HG02840 (cell line): ENCODE measurements at regions not wholly inside any gene's neighbourhood (a gene's known extent, or its start where the extent isn't known, plus 50 kb on each side); places are given as distances from the start of the nearest gene placed in this dataset.
"Not testable (repeated sequence)": the region's sequence is repeated elsewhere in the genome, so short reads cannot be mapped to it uniquely, and the experiment has no call there.

Experiments
- ATAC-seq: cut with Tn5 transposase; IDR thresholded peaks from one replicate; pipeline ENCODE4 v1.9.1; 2021; ENCODE audit warnings: mild to moderate bottlenecking, moderate library complexity, moderate number of reproducible peaks; ENCODE audit not compliant: unreplicated experiment, low FRiP score

DNA sequence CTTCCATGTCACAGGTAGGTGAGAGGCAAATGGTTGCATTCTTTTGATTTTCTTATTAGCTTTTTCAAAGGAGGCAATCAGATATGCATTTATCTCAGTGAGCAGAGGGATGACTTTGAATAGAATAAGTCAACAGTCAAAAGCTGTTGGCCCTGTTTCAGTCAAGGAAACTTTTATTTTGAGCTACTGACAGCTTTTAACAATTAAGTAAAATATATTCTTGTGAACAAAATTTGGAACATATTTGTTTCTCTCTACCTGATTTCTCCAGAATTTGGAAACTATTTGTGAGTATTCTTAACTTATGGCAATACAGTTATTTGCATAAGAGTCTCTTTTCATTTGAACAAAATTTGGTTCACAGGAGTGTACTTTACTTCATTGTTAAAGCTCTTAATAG lies 196.3 kb downstream of the GJA1 start:
- ATAC-seq = not testable (repeated sequence)

DNA sequence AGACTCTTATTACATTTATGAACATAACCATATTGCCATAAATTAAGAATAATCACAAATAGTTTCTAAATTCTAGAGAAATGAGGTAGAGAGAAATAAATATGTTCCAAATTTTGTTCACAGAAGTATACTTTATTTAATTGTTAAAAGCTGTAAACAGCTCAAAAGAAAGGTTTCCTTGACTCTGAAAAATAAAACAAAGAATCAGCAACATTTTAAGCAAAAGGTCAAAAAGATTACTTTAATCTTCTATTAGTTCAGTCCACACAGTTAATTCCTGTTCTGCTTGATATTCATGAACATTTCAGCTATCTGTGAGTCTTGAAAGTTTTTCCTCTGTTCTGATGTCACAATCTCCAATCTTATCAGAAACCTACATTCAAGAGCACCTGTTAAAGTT lies 197.9 kb downstream of the GJA1 start:
- ATAC-seq = no peak

DNA sequence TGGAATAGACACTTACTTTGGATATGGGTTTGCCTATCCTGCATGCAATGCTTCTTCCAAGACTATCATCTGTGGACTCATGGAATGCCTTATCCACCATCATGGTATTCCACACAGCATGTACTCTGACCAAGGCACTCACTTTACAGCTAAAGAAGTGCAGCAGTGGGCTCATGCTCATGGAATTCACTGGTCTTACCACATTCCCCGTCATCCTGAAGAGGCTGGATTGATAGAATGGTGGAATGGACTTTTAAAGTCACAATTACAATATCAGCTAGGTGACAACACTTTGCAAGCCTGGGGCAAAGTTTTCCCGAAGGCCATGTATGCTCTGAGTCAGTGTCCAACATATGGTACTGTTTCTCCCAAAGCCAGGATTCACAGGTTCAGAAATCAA lies 199.1 kb downstream of the GJA1 start:
- ATAC-seq = not testable (repeated sequence)

DNA sequence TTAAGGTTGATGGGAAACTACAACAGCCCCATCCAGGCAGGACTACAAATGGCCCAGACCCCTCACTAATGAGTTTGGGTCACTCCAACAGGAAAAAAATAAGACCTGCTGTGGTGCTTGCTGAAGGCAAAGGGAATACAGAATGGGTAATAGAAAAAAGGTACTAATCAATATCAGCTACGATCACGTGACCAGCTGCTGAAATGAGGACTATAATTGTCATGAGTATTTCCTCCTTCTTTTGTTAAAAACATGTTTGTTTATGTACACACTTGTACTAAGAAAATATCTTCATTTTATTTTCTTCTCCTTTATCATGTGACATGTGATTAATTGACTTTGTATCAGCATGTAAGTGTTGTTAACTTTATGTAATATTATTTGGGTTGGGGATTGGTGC lies 199.9 kb downstream of the GJA1 start:
- no peak for ATAC-seq

DNA sequence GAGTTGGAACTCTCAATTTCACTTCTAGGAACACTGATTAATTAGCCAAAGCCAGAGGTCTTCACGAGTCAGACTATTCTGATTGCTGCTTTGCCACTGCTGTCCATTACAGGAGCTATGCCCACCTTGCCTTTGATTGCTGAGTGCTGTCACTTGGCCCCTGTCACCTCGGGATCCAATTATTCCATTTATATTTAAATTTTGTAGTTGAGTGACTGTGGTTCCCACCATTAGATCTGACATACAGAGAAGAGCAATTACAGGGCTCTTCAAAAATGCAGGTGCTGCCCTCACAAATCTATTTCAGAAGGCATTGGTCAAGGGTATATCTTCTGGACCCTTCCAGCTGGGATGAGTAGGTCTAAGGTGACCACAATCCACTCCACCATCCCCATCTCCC lies 200.8 kb downstream of the GJA1 start:
- ATAC-seq = not testable (repeated sequence)

DNA sequence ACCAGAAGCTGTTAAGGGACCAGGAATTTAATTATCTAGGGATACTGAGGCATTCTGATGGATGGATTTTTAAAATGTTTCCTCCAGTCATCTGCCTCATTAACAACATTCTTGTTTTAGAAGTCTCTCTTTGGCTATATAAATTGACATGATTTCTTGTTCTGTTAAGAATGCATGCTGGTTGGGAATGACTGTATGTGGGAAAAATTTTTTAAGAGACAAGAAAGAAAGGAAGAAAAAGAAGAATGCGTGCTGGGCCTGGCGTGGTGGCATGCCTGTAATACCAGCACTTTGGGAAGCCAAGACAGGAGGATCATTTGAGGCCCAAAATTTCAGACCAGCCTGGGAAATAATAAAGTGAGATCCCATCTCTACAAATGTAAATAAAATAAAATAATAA lies 203.6 kb downstream of the GJA1 start:
- no peak for ATAC-seq

DNA sequence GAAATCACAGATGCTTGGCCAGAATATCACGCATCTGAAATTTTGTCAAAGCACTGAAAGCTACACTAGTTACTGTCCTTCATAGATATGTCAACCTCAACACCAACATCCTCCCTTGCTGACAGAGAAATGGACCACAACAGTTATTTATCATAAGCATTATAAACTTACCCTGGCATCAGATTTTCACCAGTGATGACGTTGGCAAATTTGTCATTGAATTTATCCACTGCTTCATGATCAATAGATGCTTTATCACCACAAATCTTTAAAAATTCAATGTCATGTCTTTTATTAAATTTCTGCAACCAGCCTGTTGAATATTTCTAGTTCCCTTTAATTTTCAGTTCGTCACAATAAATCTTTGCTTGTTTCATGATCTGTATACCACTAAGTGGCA lies 205.7 kb downstream of the GJA1 start:
- no peak for ATAC-seq

DNA sequence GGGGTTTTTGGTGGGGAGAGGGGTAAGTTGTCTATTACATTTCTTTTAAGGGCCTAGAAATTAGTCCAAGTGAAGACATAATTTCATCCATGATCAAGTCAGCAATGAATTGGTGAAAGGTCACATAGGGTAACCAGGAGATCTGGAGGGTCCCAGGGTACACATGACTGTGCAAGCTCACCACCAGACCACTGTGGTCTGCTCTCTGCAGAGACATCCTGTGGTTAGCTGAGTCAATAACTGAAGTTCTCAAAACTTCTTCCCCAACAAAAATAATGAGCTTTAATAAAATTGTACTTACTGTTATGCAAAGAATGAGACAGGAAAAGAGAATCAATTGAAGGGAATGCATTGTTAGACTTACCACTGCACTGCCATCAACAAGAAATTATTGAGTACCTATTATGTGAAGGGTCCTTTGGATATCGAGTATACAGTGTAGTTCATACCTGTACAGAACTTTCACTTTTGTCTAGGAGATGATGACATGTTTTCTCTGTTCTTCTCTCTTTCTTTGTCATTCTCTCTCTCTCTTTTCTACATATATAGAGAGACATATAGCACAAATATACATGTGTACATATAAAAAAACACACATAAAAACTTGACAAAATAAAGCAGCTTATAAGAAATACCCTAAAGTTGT lies 209.8 kb downstream of the GJA1 start:
- no peak for ATAC-seq

DNA sequence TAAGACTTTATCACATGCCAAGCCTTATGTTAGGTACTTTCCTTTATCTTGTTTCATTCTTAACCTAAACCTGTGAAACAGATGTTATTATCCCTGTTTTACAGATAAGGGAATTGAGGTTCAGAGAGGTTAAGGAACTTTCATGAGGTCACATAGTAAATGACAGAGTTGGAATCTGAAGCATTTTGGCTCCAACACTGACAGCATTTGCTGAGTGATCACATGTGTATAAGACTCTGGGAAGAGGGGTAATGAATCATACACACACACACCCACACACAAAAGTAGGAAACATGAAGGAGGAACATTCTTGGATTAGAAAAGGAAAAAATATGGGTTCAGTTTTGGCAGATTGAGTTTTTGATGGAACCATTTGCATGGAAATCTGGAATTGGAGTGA lies 212.5 kb downstream of the GJA1 start:
- no peak for ATAC-seq

DNA sequence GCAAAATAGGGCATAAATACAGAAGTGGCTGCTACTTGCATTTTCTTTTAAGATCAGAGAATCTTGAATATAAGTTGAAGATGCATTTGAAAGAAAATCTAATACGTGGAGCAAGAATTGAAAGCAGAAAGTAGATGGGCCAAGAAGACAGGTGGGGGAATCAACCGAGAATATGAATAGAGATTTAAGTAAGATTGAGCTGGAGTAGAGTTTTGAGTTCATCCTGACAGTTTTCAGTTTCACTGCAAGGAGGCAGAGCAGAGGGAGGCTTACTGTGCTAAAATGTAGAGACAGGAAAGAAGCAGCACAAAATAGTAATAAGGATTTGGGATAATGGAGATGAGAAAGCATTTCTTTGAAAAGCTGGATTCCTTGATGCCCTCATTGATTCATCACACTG lies 214.5 kb downstream of the GJA1 start:
- ATAC-seq = no peak

DNA sequence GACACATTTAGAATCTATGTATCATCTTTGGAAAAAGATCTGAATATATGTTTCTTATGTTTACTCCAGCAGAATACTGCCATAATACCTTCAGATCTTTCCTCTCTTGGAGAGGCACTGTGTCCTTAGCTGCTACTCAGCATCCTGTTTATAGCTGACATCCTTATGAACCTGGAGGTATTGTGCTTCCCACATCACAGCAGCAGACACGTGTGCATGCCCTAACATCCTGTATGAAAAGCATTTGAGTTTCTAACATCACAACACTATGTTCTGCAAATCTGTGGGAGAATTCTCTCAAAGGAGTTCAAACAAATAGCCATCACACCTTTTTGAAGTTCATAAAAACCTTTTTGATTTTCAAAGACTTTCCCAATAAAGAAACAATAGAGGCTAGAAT lies 216.0 kb downstream of the GJA1 start:
- ATAC-seq = no peak

DNA sequence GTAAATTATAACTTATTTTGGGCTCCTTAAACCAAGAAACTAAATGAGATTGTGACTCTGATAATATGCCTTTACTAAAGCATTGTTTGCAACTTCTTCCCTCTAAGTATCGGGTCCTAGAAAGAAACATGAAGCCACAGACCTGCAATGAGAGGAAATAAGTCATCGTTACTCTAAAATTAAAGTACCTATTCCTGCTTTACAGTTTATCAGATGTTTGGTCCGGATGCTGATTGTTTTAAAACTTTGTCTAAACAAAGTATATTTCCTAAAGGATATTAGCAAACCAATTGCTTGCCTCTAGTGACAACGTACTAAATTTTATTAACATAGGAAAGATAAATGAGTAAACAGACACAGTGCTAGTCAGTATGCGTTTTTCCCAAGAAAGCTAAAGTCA lies 216.8 kb downstream of the GJA1 start:
- no peak for ATAC-seq

DNA sequence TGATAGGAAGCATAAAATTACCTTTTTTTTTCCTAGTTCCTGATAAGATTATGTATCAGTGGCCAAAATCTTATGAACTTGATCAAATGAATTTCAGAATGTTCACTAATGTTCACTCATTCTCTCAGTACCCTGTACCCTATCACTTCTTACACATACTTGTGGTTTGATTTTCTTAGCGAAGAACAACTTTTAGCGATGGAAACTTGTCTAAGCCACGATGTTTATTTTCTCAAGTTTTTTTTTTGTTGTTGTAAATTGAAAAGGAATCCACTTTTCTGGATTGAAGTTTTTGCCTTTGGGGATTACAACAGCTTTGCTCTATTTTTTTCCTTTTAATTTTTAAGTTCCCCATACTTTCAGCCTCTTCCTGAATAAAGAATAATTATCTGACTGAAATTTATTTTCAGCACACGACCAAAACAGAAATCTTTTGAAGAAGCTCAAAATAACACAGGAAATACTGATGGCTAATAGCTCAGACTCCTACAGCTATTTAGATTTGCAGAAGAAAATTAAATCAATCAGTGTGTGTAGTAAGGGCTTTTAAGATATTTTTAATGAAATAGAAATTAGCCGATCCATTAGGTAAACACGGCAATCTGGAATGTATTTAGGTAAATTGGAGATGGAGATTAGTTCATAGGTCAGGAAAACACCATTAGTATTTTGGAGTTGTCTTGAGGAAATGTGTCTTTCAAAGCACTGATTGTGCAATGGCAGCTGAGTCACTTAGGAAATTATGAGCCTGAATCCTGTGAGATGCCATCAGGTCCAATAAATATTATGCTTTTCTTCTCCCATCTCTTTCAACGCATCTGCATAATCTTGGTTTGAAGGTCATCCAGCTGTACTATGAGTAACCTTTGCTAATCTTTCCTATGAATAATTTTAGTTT lies 217.5 kb downstream of the GJA1 start:
- ATAC-seq = no peak

DNA sequence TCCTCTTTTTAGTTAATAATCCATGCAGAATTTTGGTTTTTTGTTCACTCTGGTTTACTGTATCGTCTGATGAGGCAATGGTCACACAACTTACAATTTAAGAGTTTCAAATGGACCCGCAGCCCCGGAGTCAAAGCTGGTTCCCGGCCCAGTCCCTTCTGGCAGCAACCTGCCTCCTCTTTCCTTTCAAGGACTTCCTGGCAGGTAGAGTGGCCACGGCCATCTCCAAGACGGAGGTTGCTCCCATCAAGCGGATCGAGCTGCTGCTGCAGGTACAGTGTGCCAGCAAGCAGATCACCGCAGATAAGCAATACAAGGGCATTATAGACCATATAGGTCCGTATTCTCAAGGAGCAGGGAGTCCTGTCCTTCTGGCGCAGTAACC lies 218.2 kb downstream of the GJA1 start:
- ATAC-seq = no peak

DNA sequence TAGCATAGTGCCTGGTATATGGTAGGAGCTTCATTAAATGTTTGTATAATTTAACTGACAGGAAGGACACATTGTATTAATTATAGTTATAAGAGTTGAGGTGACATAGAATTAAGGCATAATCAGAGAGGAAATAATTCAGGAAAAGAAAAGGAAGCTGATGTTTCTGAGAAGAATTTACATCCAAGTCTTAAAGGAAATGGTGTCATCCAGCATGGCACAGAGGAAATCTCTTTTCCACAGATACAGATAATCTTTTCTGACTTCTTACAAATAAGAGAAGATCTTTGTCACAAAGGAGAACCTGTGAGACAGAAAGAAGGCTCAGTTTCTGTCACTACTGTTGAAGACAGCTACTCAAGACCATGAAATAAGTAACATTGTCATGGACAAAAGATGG lies 222.5 kb downstream of the GJA1 start:
- no peak for ATAC-seq

DNA sequence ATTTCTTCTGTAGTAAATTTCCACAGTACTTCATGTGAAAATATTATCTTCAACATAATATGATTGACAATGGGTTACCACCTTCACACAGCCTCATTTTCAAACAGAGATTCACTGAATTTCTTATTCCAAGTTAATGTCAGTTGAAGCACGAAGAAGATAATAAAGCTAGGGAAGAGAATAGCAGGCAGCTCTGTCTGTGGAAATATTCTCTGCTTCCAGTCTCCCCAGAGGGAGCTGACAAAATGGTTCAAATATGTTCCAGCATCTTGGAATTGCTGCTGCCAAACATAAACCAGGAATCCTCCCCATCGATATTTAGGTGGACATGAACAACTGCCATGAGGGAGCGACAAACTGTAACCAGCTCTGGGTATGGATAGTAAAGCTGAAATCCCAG lies 224.8 kb downstream of the GJA1 start:
- no peak for ATAC-seq

DNA sequence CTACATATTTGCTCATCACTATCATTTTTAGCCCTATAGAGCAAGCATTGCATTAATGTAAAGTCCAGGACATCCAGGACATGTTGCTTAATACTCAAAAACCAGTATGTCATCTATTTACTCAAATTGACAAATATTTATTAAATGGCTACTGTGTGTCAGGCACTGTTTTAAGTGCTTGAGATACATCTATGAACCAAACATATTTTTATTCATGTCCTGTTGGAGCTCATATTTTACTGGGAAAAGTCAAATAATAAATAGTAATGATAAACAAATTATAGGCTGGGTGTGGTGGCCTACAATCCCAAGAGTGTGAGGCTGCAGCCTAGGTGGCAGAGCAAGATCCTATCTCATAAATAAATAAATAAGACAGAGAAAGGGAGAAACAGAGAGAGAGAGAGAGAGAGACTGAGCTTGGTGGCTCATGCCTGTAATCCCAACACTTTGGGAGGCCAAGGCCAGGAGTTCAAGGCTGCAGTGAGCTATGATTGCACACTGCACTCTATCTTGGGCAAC lies 227.9 kb downstream of the GJA1 start:
- ATAC-seq = no peak

DNA sequence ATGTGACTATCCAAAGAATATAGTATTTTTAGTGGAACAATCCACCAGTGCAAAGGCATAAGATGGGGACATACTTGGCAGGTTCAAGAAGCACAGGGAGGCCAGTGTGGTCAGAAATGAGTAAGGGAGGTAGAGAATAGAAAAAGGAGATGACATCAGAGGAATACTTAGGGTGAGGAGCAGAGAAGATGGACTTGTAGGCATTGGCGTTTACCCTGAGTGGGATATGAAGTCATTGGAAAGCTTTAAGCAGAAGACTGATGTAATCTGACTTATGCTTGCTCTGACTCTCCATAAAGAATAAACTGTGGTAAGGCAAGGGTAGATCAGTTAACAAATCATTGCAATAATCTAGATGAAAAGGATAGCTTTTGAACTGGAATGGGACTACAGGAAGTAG lies 228.7 kb downstream of the GJA1 start:
- ATAC-seq = no peak

DNA sequence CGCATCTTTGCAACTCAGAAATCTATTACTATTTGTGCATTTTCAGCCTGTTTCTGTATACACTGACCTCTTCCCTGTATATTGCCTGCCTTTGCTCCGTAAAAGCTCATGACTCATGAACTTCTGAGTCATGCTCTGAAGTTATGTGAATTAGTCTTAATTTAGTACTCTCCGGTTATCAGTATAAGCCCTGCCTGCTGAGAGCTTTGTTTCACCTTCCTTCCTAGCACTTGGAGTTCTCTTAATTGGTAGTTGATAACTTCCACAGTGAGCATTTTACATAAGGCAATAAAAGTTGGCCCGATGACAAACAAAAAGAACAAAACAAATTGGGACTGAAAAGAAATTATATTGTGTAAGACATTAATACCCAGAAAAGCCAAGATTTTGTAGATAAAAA lies 231.4 kb downstream of the GJA1 start:
- ATAC-seq = no peak

DNA sequence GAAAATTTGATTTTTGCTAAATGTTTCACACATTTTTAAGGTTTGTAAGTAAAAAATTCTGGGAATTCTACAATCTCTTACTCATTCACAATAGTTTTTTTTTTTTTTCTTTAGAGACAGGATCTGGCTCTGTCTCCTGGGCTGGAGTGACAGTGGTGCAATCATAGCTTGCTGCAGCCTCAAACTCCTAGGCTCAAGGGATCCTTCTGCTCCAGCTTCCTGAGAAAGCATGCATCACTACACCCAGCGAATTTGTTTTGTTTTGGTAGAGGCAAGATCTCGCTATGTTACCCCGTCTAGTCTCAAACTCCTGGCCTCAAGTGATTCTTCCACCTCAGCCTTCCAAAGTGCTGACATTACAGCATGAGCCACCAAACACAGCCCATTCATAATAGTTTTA lies 232.8 kb downstream of the GJA1 start:
- no peak for ATAC-seq

DNA sequence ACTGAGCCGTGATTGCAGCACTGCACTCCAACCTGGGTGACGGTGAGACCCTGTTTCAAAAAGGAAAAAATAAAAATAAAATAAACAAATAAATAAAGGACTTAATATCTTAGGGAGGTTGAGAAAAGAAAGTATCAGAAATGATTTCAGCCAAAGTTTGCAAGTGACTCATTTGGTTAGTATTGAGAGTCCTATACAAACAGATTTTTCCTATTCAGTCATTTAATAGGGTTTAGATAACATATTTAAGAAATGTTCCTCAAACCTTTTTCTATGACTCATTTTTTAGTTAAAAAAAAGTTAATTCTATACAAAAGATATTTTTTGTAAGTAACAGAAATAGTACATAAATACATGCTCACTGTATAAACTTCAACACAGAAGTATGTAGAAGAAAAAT lies 235.1 kb downstream of the GJA1 start:
- ATAC-seq = no peak

DNA sequence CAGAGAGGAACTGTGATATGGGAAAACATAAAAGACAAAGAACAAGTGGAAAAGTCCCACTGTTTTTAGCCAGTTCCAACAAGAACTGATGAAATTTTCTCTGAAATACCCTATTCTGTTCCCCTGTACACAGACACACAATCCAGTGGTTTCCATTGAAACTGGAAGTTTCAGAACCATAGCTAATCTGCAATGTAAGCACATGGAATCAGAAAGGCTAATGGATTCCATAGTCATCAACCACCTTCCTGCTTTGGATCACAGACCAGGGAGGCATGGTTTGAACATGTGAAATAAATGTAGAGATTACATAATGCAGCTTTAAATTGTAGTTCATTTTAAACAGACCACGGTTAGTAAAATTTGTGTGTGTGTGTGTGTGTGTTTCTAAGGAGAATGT lies 242.1 kb downstream of the GJA1 start:
- ATAC-seq = no peak
